ENCODE measurements at regions not wholly inside any gene's neighbourhood (a gene's known extent, or its start where the extent isn't known, plus 50 kb on each side); places are given as distances from the start of the nearest gene placed in this dataset.

DNA sequence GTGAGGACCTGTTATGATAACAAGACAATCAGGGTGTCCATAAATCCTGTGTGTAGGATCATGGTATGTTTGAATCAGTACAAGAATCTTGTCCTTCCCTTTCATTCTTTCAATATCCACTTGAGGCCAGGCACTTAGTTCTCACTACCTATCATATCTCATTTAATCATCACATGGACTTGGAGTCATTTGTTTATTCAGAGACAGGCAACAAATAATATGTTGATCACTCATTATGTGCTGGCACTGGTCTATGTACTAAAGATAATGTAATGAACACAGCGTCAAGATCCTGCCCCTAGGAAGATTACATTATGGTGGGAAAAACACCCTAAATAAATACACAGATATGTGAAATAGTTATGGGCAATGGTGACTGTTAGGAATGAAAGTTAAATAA lies 342.6 kb downstream of the LPIN1 start:
- no peak overlapping the region for H3K4me3 ChIP-seq (ENCODE audit: low read length)
- TF ChIP-seq, protein P1, sequence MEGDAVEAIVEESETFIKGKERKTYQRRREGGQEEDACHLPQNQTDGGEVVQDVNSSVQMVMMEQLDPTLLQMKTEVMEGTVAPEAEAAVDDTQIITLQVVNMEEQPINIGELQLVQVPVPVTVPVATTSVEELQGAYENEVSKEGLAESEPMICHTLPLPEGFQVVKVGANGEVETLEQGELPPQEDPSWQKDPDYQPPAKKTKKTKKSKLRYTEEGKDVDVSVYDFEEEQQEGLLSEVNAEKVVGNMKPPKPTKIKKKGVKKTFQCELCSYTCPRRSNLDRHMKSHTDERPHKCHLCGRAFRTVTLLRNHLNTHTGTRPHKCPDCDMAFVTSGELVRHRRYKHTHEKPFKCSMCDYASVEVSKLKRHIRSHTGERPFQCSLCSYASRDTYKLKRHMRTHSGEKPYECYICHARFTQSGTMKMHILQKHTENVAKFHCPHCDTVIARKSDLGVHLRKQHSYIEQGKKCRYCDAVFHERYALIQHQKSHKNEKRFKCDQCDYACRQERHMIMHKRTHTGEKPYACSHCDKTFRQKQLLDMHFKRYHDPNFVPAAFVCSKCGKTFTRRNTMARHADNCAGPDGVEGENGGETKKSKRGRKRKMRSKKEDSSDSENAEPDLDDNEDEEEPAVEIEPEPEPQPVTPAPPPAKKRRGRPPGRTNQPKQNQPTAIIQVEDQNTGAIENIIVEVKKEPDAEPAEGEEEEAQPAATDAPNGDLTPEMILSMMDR (conservative IDR thresholded peaks at IDR 0.05), result no peak
- no peak overlapping the region for H3K9ac ChIP-seq (ENCODE audit: extremely low read depth, low read length, poor library complexity, severe bottlenecking)
- no peak overlapping the region for H3K27ac ChIP-seq (ENCODE audit: low read depth, low read length)
- no peak overlapping the region for H3K27ac Mint-ChIP-seq
- 100% methylated on average over 1 of the region's 1 CpG; no CpG with 5 or more reads in 1 of the 2 experiments for WGBS, 2 experiments (ENCODE audit: insufficient coverage in 1 of 2, insufficient read length in 1 of 2)
- H3K9me3 ChIP-seq (ENCODE audit: control insufficient read depth, low read length), result no peaks in the 10 kb centered on the region
- H3K36me3 ChIP-seq (ENCODE audit: control insufficient read depth, insufficient read depth, low read length), result no peaks in the 10 kb centered on the region
- H3K4me1 Mint-ChIP-seq, result peaks cover 4% of the 10 kb centered on the region
- DNase-seq, result no peak
- H3K27me3 Mint-ChIP-seq (ENCODE audit: insufficient read depth), result peaks cover 3% of the 10 kb centered on the region
- H3K9me3 Mint-ChIP-seq, result no peaks in the 10 kb centered on the region
- H3K27me3 ChIP-seq (ENCODE audit: control insufficient read depth, insufficient read depth, low read length, poor library complexity, severe bottlenecking), result no peaks in the 10 kb centered on the region
- no peaks in the 10 kb centered on the region for H3K36me3 Mint-ChIP-seq (ENCODE audit: low read depth)
- H3K4me3 Mint-ChIP-seq, result no peak overlapping the region
- no peaks in the 10 kb centered on the region for H3K4me1 ChIP-seq (ENCODE audit: control insufficient read depth, insufficient read depth, low read length)

DNA sequence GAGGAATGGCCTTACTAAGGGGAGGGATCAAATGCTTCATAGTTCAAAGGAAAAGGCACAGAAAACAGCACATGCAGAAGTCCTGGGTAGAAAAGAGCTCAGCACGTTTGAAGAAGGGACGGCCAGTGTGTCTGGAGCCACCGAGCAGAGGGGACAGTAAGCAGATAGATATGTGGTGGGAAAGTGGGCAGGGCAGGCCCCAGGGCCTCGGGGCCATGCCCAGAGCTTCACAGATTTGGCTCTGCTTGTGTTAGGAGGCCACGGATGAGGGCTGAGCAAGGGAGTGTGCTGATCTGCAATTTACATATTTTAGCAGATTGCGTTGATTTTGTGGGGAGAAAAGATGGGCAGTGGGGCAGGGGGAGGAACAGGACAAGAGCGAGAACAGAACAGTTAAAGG lies 343.1 kb downstream of the LPIN1 start:
- 88 to 89% methylated on average over 5 to 7 of the region's 7 CpGs for WGBS, 2 experiments (ENCODE audit: insufficient coverage in 1 of 2, insufficient read length in 1 of 2)
- H3K27me3 Mint-ChIP-seq (ENCODE audit: insufficient read depth), result no peaks in the 10 kb centered on the region
- no peaks in the 10 kb centered on the region for H3K36me3 Mint-ChIP-seq (ENCODE audit: low read depth)
- no peaks in the 10 kb centered on the region for H3K9me3 ChIP-seq (ENCODE audit: control insufficient read depth, low read length)
- H3K27ac ChIP-seq (ENCODE audit: low read depth, low read length), result no peak overlapping the region
- TF ChIP-seq, protein P1 (conservative IDR thresholded peaks at IDR 0.05), result no peak
- H3K27ac Mint-ChIP-seq, result no peak overlapping the region
- no peaks in the 10 kb centered on the region for H3K9me3 Mint-ChIP-seq
- H3K4me1 ChIP-seq (ENCODE audit: control insufficient read depth, insufficient read depth, low read length), result no peaks in the 10 kb centered on the region
- H3K36me3 ChIP-seq (ENCODE audit: control insufficient read depth, insufficient read depth, low read length), result no peaks in the 10 kb centered on the region
- H3K4me3 ChIP-seq (ENCODE audit: low read length), result no peak overlapping the region
- H3K4me1 Mint-ChIP-seq, result no peaks in the 10 kb centered on the region
- H3K4me3 Mint-ChIP-seq, result no peak overlapping the region
- H3K9ac ChIP-seq (ENCODE audit: extremely low read depth, low read length, poor library complexity, severe bottlenecking), result no peak overlapping the region
- no peak for DNase-seq
- H3K27me3 ChIP-seq (ENCODE audit: control insufficient read depth, insufficient read depth, low read length, poor library complexity, severe bottlenecking), result no peaks in the 10 kb centered on the region

DNA sequence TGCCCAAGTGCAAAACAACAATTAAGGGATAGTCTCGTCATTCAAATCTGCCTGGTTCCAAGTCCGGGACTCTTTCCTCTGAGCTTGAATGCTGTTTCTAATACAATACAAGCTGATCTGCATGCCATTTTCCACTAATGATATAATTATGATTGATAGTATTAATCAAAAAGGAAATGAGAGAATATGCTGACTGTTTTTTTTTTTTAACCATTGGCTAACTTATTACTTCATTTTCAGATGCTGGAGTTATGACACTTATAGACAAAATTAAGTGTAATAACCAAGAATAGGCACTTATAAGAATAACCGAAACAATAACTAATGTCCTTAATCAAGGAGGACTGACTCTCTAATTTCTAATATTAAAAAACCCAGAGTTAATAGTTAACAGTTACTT lies 343.6 kb downstream of the LPIN1 start:
- DNase-seq, result no peak
- Histone ChIP-seq H3K4me3 (ENCODE audit: low read length) (no peak overlapping the region), H3K4me1 (ENCODE audit: control insufficient read depth, insufficient read depth, low read length) (no peaks in the 10 kb centered on the region), H3K27me3 (ENCODE audit: control insufficient read depth, insufficient read depth, low read length, poor library complexity, severe bottlenecking) (no peaks in the 10 kb centered on the region), H3K36me3 (ENCODE audit: control insufficient read depth, insufficient read depth, low read length) (no peaks in the 10 kb centered on the region), H3K9me3 (ENCODE audit: control insufficient read depth, low read length) (no peaks in the 10 kb centered on the region), H3K9ac (ENCODE audit: extremely low read depth, low read length, poor library complexity, severe bottlenecking) (no peak overlapping the region), H3K27ac (ENCODE audit: low read depth, low read length) (no peak overlapping the region)
- no peak overlapping the region for H3K27ac Mint-ChIP-seq
- whole genome bisulfite sequencing, 2 experiments (ENCODE audit: insufficient coverage in 1 of 2, insufficient read length in 1 of 2), result 96% methylated on average over 3 of the region's 3 CpGs; no CpG with 5 or more reads in 1 of the 2 experiments
- H3K4me1 Mint-ChIP-seq, result no peaks in the 10 kb centered on the region
- H3K4me3 Mint-ChIP-seq, result no peak overlapping the region
- TF ChIP-seq, protein P1 (conservative IDR thresholded peaks at IDR 0.05), result no peak
- H3K27me3 Mint-ChIP-seq (ENCODE audit: insufficient read depth), result no peaks in the 10 kb centered on the region
- no peaks in the 10 kb centered on the region for H3K36me3 Mint-ChIP-seq (ENCODE audit: low read depth)
- H3K9me3 Mint-ChIP-seq, result no peaks in the 10 kb centered on the region

Measured in endodermal cell (in vitro differentiated cells).